HEK293 (cell line): ENCODE measurements at regions not wholly inside any gene's neighbourhood (a gene's known extent, or its start where the extent isn't known, plus 50 kb on each side); places are given as distances from the start of the nearest gene placed in this dataset.

Source experiments
- CTCF ChIP-seq: fragments of 450-650 bp; formaldehyde crosslinking; IDR thresholded peaks from 2 replicates; pipeline ENCODE4 v1.5.1; 2016; ENCODE audit warnings: missing biosample characterization, missing genetic modification characterization
- ELK4 ChIP-seq: IDR thresholded peaks from 2 replicates; pipeline ENCODE4 v1.6.1; 2011; ENCODE audit warnings: mild to moderate bottlenecking, low read depth, low read length, borderline replicate concordance
- MYNN ChIP-seq: fragments of 450-650 bp; formaldehyde crosslinking; IDR thresholded peaks from 2 replicates; pipeline ENCODE4 v1.5.1; 2016; ENCODE audit warnings: missing biosample characterization, missing genetic modification characterization, borderline replicate concordance
- REPIN1 ChIP-seq: fragments of 450-650 bp; formaldehyde crosslinking; IDR thresholded peaks from 2 replicates; pipeline ENCODE4 v1.5.1; 2017; ENCODE audit warnings: missing biosample characterization, missing genetic modification characterization, low read depth
- YY1 ChIP-seq: fragments of 450-650 bp; formaldehyde crosslinking; IDR thresholded peaks from 2 replicates; pipeline ENCODE4 v1.5.1; 2018; ENCODE audit warnings: missing biosample characterization, missing genetic modification characterization
- ZBTB1 ChIP-seq: fragments of 450-650 bp; formaldehyde crosslinking; IDR thresholded peaks from 2 replicates; pipeline ENCODE4 v1.5.1; 2016; ENCODE audit warnings: missing biosample characterization, missing genetic modification characterization
- ZBTB21 ChIP-seq: fragments of 450-650 bp; formaldehyde crosslinking; IDR thresholded peaks from 2 replicates; pipeline ENCODE4 v1.5.1; 2017; ENCODE audit warnings: missing biosample characterization, missing genetic modification characterization
- ZBTB49 ChIP-seq: fragments of 450-650 bp; formaldehyde crosslinking; IDR thresholded peaks from 2 replicates; pipeline ENCODE4 v1.5.1; 2016; ENCODE audit warnings: missing biosample characterization, missing genetic modification characterization, low read depth
- ZNF114 ChIP-seq: fragments of 450-650 bp; formaldehyde crosslinking; IDR thresholded peaks from 2 replicates; pipeline ENCODE4 v1.5.0; 2017; ENCODE audit warnings: missing biosample characterization, missing genetic modification characterization
- ZNF274 ChIP-seq, 2 experiments: fragments of 200-500 bp in 1 of 2; fragments of 450-650 bp in 1 of 2; sonication (Bioruptor generic) in 1 of 2; formaldehyde crosslinking in 1 of 2; IDR thresholded peaks; 2 replicates each; pipeline versions ENCODE4 v1.5.1 to v1.6.1; 2014 to 2016; ENCODE audit warnings: borderline replicate concordance in 1 of 2, inconsistent platforms in 1 of 2, low read length in 1 of 2, missing biosample characterization in 1 of 2, missing genetic modification characterization in 1 of 2
- ZNF404 ChIP-seq: fragments of 450-650 bp; formaldehyde crosslinking; IDR thresholded peaks from 2 replicates; pipeline ENCODE4 v1.5.1; 2017; ENCODE audit warnings: missing biosample characterization, missing genetic modification characterization
- ZNF629 ChIP-seq: fragments of 450-650 bp; formaldehyde crosslinking; IDR thresholded peaks from 2 replicates; pipeline ENCODE4 v1.5.1; 2017; ENCODE audit warnings: missing biosample characterization, missing genetic modification characterization

GRCh38 chr5:30392897-30393296 is 800.6 kb upstream of the CDH6 start:
- no peak for TF ChIP-seq REPIN1 (tag by site-specific recombination)
- no peak for TF ChIP-seq ZBTB1 (tag by site-specific recombination)
- no peak for TF ChIP-seq CTCF
- no peak for TF ChIP-seq ZBTB21
- TF ChIP-seq ZNF629 (tag by site-specific recombination) = no peak
- TF ChIP-seq MYNN (tag by site-specific recombination) = no peak
- no peak for TF ChIP-seq ZBTB49 (tag by site-specific recombination)
- TF ChIP-seq ZNF114 = no peak
- TF ChIP-seq ZNF274 (IDR thresholded peaks at IDR 0.05; ENCODE audit: low read length) = no peak
- no peak for TF ChIP-seq ZNF274 (tag by site-specific recombination; IDR thresholded peaks at IDR 0.05; ENCODE audit: borderline replicate concordance)
- no peak for TF ChIP-seq ELK4
- TF ChIP-seq ZNF404 (tag by site-specific recombination) = no peak
- no peak for TF ChIP-seq YY1 (tag by site-specific recombination)
